Neural cell (in vitro differentiated cells): ENCODE measurements at regions not wholly inside any gene's neighbourhood (a gene's known extent, or its start where the extent isn't known, plus 50 kb on each side); places are given as distances from the start of the nearest gene placed in this dataset.

Source experiments
- H2AFZ ChIP-seq: fragments of 200-600, 300-800 bp; sonication (generic), shearing (Covaris generic); 2 replicates; pipeline ENCODE4 v1.6.0; 2014; ENCODE audit warnings: low read depth, mild to moderate bottlenecking, antibody characterized with exemption, low read length, moderate library complexity
- H3F3A ChIP-seq: fragments of 200-600 bp; shearing (Covaris generic); 2 replicates; pipeline ENCODE4 v1.6.1; 2016; ENCODE audit warnings: mild to moderate bottlenecking, moderate library complexity, mixed read lengths, antibody characterized with exemption, low read length; ENCODE audit not compliant: insufficient read depth, poor library complexity, severe bottlenecking
- H3K27ac ChIP-seq: fragments of 200-600, 300-800 bp; sonication (generic), shearing (Covaris generic); 2 replicates; pipeline ENCODE4 v1.5.1; 2014; ENCODE audit warnings: mild to moderate bottlenecking, low read length, moderate library complexity
- H3K27me3 ChIP-seq: fragments of 300-800, 200-600 bp; sonication (generic), shearing (Covaris generic); 2 replicates; pipeline ENCODE4 v1.6.0; 2014; ENCODE audit warnings: mild to moderate bottlenecking, low read depth, low read length, moderate library complexity; ENCODE audit not compliant: insufficient read depth
- H3K36me3 ChIP-seq: fragments of 300-800, 200-600 bp; sonication (generic), shearing (Covaris generic); 2 replicates; pipeline ENCODE4 v1.5.1; 2014; ENCODE audit warnings: mild to moderate bottlenecking, antibody characterized with exemption, low read length, moderate library complexity; ENCODE audit not compliant: insufficient read depth
- H3K4me2 ChIP-seq: fragments of 300-800, 200-600 bp; sonication (generic), shearing (Covaris generic); 2 replicates; pipeline ENCODE4 v1.6.0; 2014; ENCODE audit warnings: mild to moderate bottlenecking, low read length
- H3K4me3 ChIP-seq: fragments of 300-800, 200-600 bp; sonication (generic), shearing (Covaris generic); 2 replicates; pipeline ENCODE4 v1.5.1; 2014; ENCODE audit warnings: mild to moderate bottlenecking, low read length, moderate library complexity
- H3K79me2 ChIP-seq: fragments of 200-600 bp; shearing (Covaris generic); replicated peaks from 2 replicates; pipeline ENCODE4 v1.6.0; 2014; ENCODE audit warnings: mild to moderate bottlenecking, low read length, moderate library complexity; ENCODE audit not compliant: insufficient read depth
- H3K9ac ChIP-seq: fragments of 300-800, 200-600 bp; sonication (generic), shearing (Covaris generic); 2 replicates; pipeline ENCODE4 v1.6.1; 2016; ENCODE audit warnings: mild to moderate bottlenecking, low read length, mixed read lengths
- H3K9me2 ChIP-seq: fragments of 200-600 bp; shearing (Covaris generic); 2 replicates; pipeline ENCODE4 v1.6.1; 2016; ENCODE audit warnings: mild to moderate bottlenecking, low read length, mixed read lengths; ENCODE audit not compliant: insufficient read depth
- H3K9me3 ChIP-seq: fragments of 200-600, 300-800 bp; sonication (generic), shearing (Covaris generic); 2 replicates; pipeline ENCODE4 v1.6.1; 2016; ENCODE audit warnings: mild to moderate bottlenecking, mixed run types, low read length, moderate library complexity, mixed read lengths
- H4K20me1 ChIP-seq: fragments of 200-600 bp; shearing (Covaris generic); 2 replicates; pipeline ENCODE4 v1.6.1; 2016; ENCODE audit warnings: mild to moderate bottlenecking, mixed run types; ENCODE audit not compliant: insufficient read depth
- CTCF ChIP-seq: fragments of 450-650 bp; IDR thresholded peaks from 2 replicates; pipeline ENCODE4 v1.5.1; 2014; ENCODE audit warnings: antibody characterized with exemption, mild to moderate bottlenecking, moderate library complexity; ENCODE audit not compliant: poor library complexity, severe bottlenecking
- EP300 ChIP-seq: fragments of 450-650 bp; conservative IDR thresholded peaks from 2 replicates; pipeline ENCODE4 v1.6.1; 2014; ENCODE audit warnings: antibody characterized with exemption, mild to moderate bottlenecking, moderate library complexity; ENCODE audit not compliant: poor library complexity, severe bottlenecking
- EZH2 ChIP-seq: fragments of 200-600, 300-800 bp; shearing (Covaris generic), sonication (generic); IDR thresholded peaks from 2 replicates; pipeline ENCODE4 v1.6.1; 2014; ENCODE audit warnings: antibody characterized with exemption, low read length, borderline replicate concordance, mild to moderate bottlenecking; ENCODE audit not compliant: insufficient read depth, poor library complexity, severe bottlenecking
- MXI1 ChIP-seq: fragments of 450-650 bp; conservative IDR thresholded peaks from 2 replicates; pipeline ENCODE4 v1.6.1; 2014; ENCODE audit warnings: antibody characterized with exemption, mild to moderate bottlenecking; ENCODE audit not compliant: poor library complexity, severe bottlenecking
- POLR2AphosphoS5 ChIP-seq: IDR thresholded peaks from 2 replicates; pipeline ENCODE4 v1.6.1; 2012
- RAD21 ChIP-seq: fragments of 450-650 bp; conservative IDR thresholded peaks from 2 replicates; pipeline ENCODE4 v1.6.1; 2014; ENCODE audit warnings: antibody characterized with exemption, mild to moderate bottlenecking, moderate library complexity
- REST ChIP-seq: IDR thresholded peaks from 2 replicates; pipeline ENCODE4 v1.6.1; 2012; ENCODE audit warnings: borderline replicate concordance
- SMC3 ChIP-seq: fragments of 450-650 bp; conservative IDR thresholded peaks from 2 replicates; pipeline ENCODE4 v1.6.1; 2014; ENCODE audit warnings: antibody characterized with exemption, mild to moderate bottlenecking, moderate library complexity; ENCODE audit not compliant: poor library complexity
- TAF1 ChIP-seq: IDR thresholded peaks from 2 replicates; pipeline ENCODE4 v1.6.1; 2012; ENCODE audit warnings: low read depth

GRCh38 chr15:77549576-77550288 lies 83.0 kb downstream of the LINGO1 start:
- Histone ChIP-seq H3K79me2 (no peaks in the 10 kb centered on the region), H3K9me2 (no peaks in the 10 kb centered on the region), H3K4me3 (no peak overlapping the region), H3K36me3 (no peaks in the 10 kb centered on the region), H4K20me1 (no peaks in the 10 kb centered on the region), H3F3A (no peaks in the 10 kb centered on the region), H3K27ac (no peak overlapping the region), H3K9me3 (no peaks in the 10 kb centered on the region), H3K9ac (no peak overlapping the region), H3K27me3 (no peaks in the 10 kb centered on the region), H3K4me2 (no peak overlapping the region), H2AFZ (no peak overlapping the region)
- no peak for TF ChIP-seq TAF1
- TF ChIP-seq POLR2AphosphoS5: no peak
- TF ChIP-seq RAD21: no peak
- no peak for TF ChIP-seq EZH2
- TF ChIP-seq SMC3: no peak
- no peak for TF ChIP-seq CTCF
- TF ChIP-seq REST: no peak
- TF ChIP-seq EP300: no peak
- no peak for TF ChIP-seq MXI1

- Histone ChIP-seq H3K9me2 (no peaks in the 10 kb centered on the region), H3K9ac (no peak overlapping the region), H3K27ac (no peak overlapping the region), H3K4me3 (no peak overlapping the region), H3F3A (no peaks in the 10 kb centered on the region), H2AFZ (no peak overlapping the region), H4K20me1 (no peaks in the 10 kb centered on the region), H3K27me3 (no peaks in the 10 kb centered on the region), H3K4me2 (no peak overlapping the region), H3K79me2 (no peaks in the 10 kb centered on the region), H3K36me3 (no peaks in the 10 kb centered on the region), H3K9me3 (no peaks in the 10 kb centered on the region)
- TF ChIP-seq POLR2AphosphoS5 (no peak), SMC3 (no peak), RAD21 (no peak), CTCF (no peak), MXI1 (no peak), TAF1 (no peak), EP300 (no peak), REST (no peak), EZH2 (no peak)
Observed at GRCh38 chr15:77548589-77549557, 83.8 kb downstream of the LINGO1 start.
